NCI-H748 (cell line): ENCODE measurements at regions not wholly inside any gene's neighbourhood (a gene's known extent, or its start where the extent isn't known, plus 50 kb on each side); places are given as distances from the start of the nearest gene placed in this dataset.

Source experiments
- DNase-seq: peaks from one replicate; lab custom pipeline; 2025; ENCODE audit not compliant: unreplicated experiment; lab: John Stamatoyannopoulos, UW

- no peak for DNase-seq
Observed at GRCh38 chr6:22049002-22049401, 247.8 kb downstream of the PRL start.

GRCh38 chr6:22053391-22053997 lies 243.3 kb downstream of the PRL start:
- no peak for DNase-seq

GRCh38 chr6:22056398-22056797 lies 240.4 kb downstream of the PRL start:
- DNase-seq: peak; percentile 28

- no peak for DNase-seq
Observed at GRCh38 chr6:22057962-22058361, 238.9 kb downstream of the PRL start.

- no peak for DNase-seq
Observed at GRCh38 chr6:22059126-22059525, 237.7 kb downstream of the PRL start.

GRCh38 chr6:22059946-22060345 lies 236.9 kb downstream of the PRL start:
- no peak for DNase-seq

- no peak for DNase-seq
Observed at GRCh38 chr6:22062807-22063408, 233.9 kb downstream of the PRL start.

GRCh38 chr6:22064558-22064957 lies 232.3 kb downstream of the PRL start:
- DNase-seq: no peak

- DNase-seq: no peak
Observed at GRCh38 chr6:22067122-22067521, 229.7 kb downstream of the PRL start.

- DNase-seq: no peak
Observed at GRCh38 chr6:22067671-22068070, 229.2 kb downstream of the PRL start.

GRCh38 chr6:22068561-22069305 lies 228.1 kb downstream of the PRL start:
- no peak for DNase-seq

- no peak for DNase-seq
Observed at GRCh38 chr6:22069306-22069800, 227.5 kb downstream of the PRL start.

- no peak for DNase-seq
Observed at GRCh38 chr6:22071270-22072041, 225.4 kb downstream of the PRL start.

GRCh38 chr6:22072949-22073348 lies 223.9 kb downstream of the PRL start:
- DNase-seq: no peak

- no peak for DNase-seq
Observed at GRCh38 chr6:22073516-22074198, 223.2 kb downstream of the PRL start.

GRCh38 chr6:22078288-22078687 lies 218.5 kb downstream of the PRL start:
- no peak for DNase-seq

GRCh38 chr6:22078802-22079545 lies 217.9 kb downstream of the PRL start:
- no peak for DNase-seq

- no peak for DNase-seq
Observed at GRCh38 chr6:22079783-22080182, 217.1 kb downstream of the PRL start.

- DNase-seq: no peak
Observed at GRCh38 chr6:22081709-22082108, 215.1 kb downstream of the PRL start.

GRCh38 chr6:22082218-22082617 lies 214.6 kb downstream of the PRL start:
- DNase-seq: peak; percentile 61
